Posterior cingulate gyrus (tissue), 11 donors: ENCODE measurements at regions not wholly inside any gene's neighbourhood (a gene's known extent, or its start where the extent isn't known, plus 50 kb on each side); places are given as distances from the start of the nearest gene placed in this dataset.
"Not testable (repeated sequence)": the region's sequence is repeated elsewhere in the genome, so short reads cannot be mapped to it uniquely, and the experiment has no call there.

Experiments used
- DNase-seq, 10 donors: peaks; one replicate each; pipeline versions ENCODE4 v3.0.0 to v3.0.0-alpha.2; 2020 to 2021; ENCODE audit warnings: mixed read lengths in 3 of 10
- intact Hi-C: fragments of 100-400 bp; cut with DNase I; formaldehyde crosslinking; loops from one replicate; pipeline ENCODE4 v1.15.1; 2023

- intact Hi-C loops = no loop called here
- DNase-seq = no peak
These were observed 54.5 kb upstream of the HS3ST4 start for GRCh38 chr16:25637236-25637635.

DNA sequence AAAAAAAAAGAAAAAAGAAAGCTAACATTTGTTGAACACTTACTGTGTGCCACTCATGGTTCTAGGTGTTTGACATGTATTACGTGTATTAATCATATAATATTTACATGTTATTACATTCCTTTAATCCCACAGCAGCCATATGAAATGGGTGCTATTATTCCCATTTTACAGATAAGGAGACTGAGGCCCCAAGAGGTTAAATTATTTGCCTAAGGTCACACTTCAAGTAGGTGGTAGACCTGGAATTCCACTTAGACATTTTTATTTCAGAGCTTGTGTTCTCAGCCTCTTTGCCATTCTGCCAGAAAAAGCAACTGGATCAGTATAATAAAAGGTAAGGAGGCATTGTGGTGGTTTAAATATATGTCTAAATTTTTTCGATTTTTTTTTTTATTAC, 55.1 kb upstream of the HS3ST4 start:
- intact Hi-C loops = no loop called here

DNA sequence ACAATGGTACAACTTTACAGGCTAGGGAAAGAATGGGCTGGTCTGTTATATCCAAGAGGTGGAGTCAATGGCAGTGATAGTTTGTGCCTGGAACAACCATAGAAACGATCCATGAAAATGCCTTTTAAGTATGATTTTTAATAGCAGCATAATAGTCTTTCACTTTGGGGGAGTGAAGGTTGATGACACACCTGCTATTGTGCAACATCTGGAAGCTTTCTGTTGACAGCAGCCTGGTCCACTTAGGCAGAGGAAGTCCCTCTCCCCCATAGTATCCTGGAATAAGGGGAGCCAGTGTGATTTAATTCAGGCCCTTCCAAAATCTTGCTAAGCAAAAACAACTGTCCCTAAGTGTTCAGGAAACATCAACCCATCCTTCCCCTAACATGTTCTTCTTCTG, 56.3 kb upstream of the HS3ST4 start:
- intact Hi-C loops = no loop called here
- DNase-seq = no peak

More for the DNA sequence above, 55.1 kb upstream of the HS3ST4 start:
- DNase-seq = no peak

DNA sequence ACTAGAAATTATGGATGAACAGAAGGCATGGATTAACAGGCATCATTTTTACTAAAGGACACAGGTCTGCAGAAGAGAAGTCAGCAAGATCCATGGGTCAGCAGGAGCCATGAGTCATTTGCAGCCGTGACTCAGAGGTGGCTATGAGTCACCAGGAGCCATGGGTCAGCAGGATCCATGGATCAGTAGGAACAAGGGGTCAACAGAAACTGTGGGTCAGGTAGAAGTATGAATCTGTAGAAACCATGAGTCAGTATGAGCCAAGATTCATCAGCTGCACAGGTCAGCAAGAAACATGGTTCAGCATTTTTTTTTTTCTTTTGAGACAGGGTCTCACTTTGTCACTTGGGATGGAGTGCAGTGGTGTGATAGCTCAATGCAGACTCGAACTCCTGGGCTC, 58.2 kb upstream of the HS3ST4 start:
- intact Hi-C loops = no loop called here
- no peak for DNase-seq

DNA sequence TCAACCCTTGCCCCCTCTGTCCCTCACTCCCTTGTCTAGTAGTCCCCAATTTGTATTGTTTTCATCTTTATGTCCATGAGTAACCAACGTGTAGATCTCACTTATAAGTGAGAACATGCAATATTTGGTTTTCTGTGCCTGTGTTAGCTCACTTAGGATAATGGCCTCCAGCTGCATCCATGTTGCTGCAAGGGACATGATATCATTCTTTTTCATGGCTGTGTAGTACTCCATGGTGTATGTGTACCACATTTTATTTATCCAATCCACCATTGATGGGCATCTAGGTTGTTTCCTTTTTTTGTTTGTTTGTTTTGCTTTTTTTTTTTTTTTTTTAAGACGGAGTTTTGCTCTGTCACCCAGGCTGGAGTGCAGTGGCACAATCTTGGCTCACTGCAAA, 63.0 kb upstream of the HS3ST4 start:
- intact Hi-C loops = no loop called here
- DNase-seq = no peak

DNA sequence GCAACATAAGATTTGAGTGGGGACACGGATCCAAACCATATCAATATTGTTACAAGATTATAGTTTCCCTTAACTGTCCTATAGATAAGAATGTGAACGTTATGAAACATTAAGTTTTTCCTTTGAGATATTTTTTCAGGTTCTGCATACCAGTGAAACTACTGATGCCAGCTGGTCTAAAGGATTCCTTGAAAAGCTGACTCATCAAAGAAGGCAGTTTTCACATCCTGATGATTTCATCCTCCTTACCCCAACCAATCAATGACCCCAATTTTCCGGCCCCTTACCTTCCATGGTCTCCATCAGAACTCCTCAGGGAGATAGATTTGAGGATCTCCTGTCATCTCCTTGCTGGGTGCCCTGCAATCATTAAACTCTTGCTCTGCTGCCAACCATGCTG, 64.1 kb upstream of the HS3ST4 start:
- DNase-seq = no peak
- intact Hi-C loops = no loop called here

- intact Hi-C loops = no loop called here
- DNase-seq = no peak
These were observed 65.6 kb upstream of the HS3ST4 start for GRCh38 chr16:25626172-25626571.

DNA sequence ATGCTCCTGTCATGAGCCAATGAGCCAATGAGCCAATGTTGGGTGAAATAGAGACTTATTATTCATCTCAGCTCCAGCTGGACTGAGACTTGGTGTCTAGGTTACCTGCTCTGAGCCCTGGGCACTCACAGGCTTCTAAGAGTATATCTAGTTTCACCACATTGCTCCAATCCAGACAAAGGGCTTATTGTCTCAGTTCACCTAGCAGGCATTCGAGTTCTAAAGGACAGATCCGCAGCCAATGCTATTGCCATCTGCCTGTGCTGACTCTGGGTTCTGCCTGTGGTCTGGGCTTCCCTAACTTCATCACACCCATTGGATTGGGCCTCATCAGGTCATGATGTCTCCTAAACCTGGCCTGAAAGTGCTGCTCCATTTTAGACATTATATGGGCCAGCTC, 66.1 kb upstream of the HS3ST4 start:
- DNase-seq = no peak
- intact Hi-C loops = no loop called here

DNA sequence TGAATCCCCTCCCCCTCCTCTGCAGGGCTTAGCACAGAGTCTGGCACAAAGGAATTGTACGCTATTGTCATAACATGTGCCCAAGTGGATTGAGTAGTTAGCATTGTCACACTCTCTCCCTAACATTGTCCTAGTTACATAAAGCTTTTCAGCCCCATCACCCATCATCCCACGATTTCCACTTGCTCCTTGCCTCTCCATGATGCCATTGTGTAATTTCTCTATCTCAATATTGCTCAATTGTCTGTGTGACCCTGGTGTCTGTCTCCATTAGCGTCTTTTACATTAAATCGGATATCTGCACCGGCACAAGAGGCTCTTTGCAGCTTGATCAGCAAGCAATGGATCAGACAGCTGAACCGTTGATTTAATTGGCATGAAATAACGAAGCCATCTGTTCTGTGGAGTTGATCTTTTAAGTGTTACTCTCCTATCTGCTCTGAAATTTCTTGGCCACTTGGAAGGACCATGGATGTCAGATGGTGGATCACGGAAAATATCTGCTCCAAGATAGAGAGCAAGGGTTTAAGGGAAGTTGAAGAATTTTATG, 77.0 kb upstream of the HS3ST4 start:
- no peak for DNase-seq
- intact Hi-C loops = no loop called here

- intact Hi-C loops = no loop called here
- DNase-seq = no peak
These were observed 77.8 kb upstream of the HS3ST4 start for GRCh38 chr16:25613931-25614330.

GRCh38 chr16:25608002-25608401, 83.8 kb upstream of the HS3ST4 start:
- intact Hi-C loops = no loop called here
- no peak for DNase-seq

DNA sequence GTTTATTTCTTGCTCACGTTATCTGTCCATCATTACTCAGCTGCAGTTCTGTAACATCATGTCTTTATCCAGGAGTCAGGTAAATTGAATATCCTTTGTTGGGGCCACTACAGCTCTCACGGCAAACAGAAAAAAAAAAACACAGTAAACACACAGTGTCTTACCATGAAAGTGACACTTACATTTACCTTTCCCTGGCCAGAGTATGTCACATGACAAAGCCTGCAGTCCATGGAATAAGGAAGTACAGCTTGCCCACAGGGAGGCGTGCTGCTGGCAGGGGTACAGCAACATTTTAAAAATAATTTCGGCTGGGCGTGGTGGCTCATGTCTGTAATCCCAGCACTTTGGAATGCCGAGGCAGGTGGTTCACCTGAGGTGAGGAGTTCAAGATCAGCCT, 85.7 kb upstream of the HS3ST4 start:
- no peak for DNase-seq
- intact Hi-C loops = no loop called here

DNA sequence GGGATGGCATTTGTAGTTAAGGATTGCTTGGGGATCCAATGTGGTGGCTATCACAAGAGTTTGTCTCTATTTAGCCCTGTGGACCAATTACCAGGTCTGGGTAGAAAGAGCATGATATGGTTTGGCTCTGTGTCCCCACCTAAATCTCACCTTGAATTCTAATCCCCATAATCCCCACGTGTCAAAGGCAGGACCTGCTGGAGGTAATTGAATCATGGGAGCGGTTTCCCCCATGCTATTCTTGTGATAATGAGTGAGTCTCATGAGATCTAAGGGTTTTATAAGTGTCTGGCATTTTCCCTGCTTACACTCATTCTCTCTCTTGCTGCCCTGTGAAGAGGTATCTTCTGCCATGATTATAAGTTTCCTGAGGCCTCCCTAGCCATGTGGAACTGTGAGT, 86.4 kb upstream of the HS3ST4 start:
- intact Hi-C loops = no loop called here
- DNase-seq = no peak

- intact Hi-C loops, DNase-seq: not testable (repeated sequence)
These were observed 90.5 kb upstream of the HS3ST4 start for GRCh38 chr16:25601306-25601705.

DNA sequence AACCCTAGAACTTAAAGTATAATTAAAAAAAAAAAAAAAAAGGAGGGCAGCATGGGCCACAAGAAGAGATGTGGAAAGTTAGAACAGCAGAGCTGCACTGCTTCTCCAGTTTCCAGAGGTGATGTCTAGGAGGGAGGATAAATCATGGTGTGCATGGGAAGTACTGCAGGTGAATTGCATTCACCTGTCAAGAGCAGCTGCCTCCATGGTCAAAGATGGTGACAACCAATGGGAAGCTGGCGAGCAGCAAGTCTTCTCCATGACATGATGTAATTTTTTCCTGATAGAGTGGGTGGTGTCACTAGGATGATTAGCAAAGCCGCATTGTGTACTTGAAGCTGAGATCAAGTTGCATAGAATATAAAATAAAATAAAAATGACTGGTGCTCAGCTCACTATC, 95.6 kb upstream of the HS3ST4 start:
- intact Hi-C loops = loop anchor here (10.0 kb wide), 1 partner anchor 59 kb away; no protein-coding TSS in a partner anchor
- no peak for DNase-seq

DNA sequence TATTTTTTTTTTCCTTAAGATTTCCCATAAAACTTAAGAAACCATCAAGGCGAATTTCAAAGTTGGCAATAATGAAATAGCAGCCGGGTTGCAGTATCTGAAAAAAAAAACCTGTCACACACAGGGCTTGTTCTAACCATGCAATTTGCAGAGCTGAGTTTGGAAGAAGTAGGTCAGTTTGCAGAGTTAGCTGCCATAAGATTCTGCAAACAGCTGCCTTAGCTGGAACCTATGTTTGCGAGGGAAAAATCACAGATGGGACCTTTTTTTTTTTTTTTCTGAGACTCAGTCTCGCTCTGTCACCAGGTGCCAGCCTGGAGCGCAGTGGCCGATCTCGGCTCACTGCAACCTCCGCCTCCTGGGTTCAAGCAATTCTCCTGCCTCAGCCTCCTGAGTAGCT, 98.5 kb upstream of the HS3ST4 start:
- intact Hi-C loops = loop anchor here (10.0 kb wide), 1 partner anchor 62 kb away; no protein-coding TSS in a partner anchor
- peak in 1 of 10 donors; percentile 7 for DNase-seq

DNA sequence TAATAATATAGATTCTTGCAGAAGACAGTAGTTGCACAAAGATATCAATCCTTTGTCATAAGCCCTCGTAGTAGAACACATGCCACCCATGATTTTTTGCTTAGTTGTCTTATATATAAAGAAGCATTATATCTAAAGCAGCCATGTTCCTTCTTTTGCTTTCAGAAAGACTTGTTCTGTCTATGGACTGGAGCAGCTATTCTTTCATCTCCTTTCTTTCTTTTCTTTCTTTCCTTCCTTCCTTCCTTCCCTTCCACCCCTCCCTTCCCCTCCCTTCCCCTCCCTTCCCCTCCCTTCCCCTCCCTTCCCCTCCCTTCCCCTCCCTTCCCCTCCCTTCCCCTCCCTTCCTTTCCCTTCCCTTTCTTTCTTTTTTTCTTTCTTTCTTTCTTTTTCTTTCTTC, 104.0 kb upstream of the HS3ST4 start:
- DNase-seq = no peak
- intact Hi-C loops = no loop called here

GRCh38 chr16:25586826-25587225, 104.9 kb upstream of the HS3ST4 start:
- intact Hi-C loops = no loop called here
- no peak for DNase-seq

DNA sequence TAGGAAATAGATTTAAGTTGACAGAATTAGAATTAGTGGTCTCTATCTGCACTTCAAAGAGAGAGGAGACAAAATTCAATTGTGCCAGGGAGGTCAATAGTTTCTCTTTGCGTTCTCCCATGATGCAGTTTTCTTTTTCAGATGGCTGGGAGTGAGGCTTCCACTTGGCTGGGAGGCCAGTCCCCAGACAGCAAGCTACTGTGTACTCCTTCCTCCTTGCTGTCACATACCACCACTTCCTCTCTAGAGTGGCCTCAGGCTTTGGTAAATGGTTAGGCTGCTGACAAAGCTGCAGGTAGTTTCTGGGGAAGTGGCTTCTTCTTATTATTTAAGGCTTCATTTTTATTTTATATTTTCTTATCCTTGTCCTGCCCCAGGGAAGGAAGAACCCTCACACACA, 106.2 kb upstream of the HS3ST4 start:
- intact Hi-C loops = no loop called here
- no peak for DNase-seq

GRCh38 chr16:25580041-25580440, 111.7 kb upstream of the HS3ST4 start:
- intact Hi-C loops = no loop called here
- no peak for DNase-seq

DNA sequence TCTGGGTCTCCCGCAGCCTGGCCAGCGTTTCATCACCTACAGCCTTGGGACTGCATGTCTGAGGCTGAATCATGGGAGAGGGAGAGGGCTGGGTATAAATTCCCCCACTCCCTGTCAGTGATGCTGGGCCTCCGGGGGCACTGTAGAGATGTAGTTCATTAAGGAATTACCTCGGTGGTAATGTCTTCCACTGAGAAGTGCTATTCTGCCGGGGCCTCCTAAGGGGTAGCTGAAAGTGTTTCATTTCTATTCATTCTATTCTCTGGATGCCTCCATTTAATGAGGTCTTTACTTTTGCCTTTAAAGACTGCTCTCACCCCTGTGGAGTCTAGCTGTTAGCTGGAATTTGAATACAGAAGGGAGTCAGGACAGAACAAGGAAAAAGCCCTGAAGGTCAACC, 116.4 kb upstream of the HS3ST4 start:
- DNase-seq = no peak
- intact Hi-C loops = no loop called here

DNA sequence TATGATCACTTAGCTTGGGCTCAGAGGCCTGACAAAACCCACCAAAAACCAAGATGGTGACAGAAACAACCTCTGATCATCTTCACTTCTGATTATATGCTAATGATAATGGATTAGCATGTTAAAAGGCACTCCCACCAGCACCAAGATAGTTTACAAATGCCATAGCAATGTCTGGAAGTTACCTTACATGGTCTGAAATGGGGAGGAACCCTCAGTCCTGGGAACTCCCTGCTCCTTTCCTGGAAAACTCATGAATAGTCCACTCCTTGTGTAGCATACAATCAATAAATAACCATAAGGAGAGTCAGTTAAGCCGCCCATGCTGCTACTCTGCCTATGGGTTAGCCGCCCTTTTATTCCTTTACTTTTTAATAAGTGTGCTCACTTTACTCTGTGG, 120.0 kb upstream of the HS3ST4 start:
- intact Hi-C loops = no loop called here
- DNase-seq = no peak

- intact Hi-C loops = no loop called here
- DNase-seq = no peak
These were observed 121.6 kb upstream of the HS3ST4 start for GRCh38 chr16:25570131-25570530.
